Activated CD4-positive, alpha-beta T cell treated with anti-CD3 and anti-CD28 coated beads, Interleukin-2, amount 50 U/mL, for 24 hours (primary cell): ENCODE measurements at regions not wholly inside any gene's neighbourhood (a gene's known extent, or its start where the extent isn't known, plus 50 kb on each side); places are given as distances from the start of the nearest gene placed in this dataset.
"Not testable (repeated sequence)": the region's sequence is repeated elsewhere in the genome, so short reads cannot be mapped to it uniquely, and the experiment has no call there.

Experiments
- DNase-seq, 2 donors: peaks; one replicate each; pipeline ENCODE4 v3.0.0-alpha.2; 2020; ENCODE audit warnings: low read depth in 1 of 2, low spot score in 1 of 2

DNA sequence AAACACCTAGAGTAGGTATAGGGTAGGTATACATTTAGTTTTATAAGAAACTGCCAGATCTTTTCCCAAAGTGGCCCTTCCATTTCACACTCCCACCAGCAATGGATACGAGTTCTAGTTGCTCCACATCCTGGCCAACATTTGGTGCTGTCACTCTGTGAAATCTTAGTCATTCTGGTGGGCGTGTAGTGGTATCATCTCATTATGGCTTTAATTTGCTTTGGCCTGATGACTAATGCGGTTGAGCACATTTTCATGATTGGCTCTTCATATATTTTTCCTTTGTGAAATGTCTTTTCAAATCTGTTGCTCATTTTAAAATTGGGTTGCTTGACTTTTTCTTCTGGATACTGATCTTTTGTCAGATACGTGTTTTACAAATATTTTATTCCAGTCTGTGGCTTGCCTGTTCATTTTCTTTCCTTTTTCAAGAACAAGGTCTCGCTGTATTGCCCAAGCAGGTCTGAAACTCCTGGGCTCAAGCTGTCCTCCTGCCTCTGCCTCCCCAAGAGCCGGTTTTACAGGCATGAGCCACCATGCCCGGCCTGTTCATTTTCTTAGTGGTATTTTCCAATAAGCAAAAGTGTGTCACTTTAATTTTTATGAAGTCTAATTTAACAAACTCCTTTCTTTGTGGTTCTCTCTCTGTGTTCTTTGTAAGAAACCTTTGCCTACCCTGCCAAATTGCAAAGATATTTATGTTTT, 192.4 kb downstream of the SEC14L1 start:
- peak in 1 of 2 donors; percentile 63 for DNase-seq

DNA sequence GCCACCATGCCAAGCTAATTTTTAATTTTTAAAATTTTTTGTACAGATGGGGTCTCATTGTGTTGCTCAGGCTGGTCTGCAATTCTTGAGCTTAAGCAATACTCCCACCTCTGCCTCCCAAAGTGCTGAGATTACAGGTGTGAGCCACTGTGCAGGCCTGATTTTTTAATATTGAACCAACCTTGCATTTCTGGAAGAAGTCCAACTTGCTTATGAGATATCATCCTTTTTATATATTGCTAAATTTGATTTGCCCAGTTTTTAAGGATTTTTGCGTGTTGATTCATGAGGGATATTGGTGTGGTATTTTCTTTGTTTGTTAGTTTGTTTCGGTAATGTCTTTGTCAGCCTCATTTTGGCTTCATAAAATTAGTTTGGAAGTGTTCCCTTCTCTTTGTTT, 196.4 kb downstream of the SEC14L1 start:
- no peak for DNase-seq

DNA sequence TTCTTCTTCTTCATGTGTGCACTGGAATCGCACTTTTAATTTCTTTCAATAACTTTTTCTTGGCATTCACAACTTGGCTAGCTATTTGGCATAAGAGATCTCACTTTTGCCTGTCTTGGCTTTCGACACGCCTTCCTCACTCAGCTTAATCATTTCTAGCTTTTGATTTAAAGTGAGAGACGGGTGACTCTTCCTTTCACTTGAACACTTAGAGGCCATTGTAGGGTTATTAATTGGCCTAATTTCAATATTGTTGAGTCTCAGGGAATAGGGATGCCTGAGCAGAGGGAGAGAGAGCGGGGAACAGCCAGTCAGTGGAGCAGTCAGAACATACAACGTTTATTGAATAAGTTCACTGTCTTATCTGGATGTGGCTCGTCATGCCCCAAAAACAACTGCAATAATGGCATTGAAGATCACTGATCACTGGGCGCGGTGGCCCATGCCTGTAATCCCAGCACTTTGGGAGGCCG, 200.3 kb downstream of the SEC14L1 start:
- DNase-seq, result no peak

DNA sequence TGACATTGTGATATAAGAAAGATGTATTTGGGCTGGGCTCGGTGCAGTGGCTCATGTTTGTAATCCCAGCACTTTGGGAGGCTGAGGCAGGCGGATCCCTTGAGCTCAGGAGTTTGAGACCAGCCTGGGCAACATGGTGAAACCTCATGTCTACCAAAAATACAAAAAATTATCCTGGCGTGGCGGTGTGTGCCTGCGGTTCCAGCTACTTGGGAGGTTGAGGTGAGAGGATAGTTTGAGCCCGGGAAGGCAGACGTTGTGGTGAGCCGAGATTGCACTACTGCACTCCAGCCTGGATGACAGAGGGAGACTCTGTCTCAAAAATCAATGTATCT, 201.9 kb downstream of the SEC14L1 start:
- not testable (repeated sequence) for DNase-seq

DNA sequence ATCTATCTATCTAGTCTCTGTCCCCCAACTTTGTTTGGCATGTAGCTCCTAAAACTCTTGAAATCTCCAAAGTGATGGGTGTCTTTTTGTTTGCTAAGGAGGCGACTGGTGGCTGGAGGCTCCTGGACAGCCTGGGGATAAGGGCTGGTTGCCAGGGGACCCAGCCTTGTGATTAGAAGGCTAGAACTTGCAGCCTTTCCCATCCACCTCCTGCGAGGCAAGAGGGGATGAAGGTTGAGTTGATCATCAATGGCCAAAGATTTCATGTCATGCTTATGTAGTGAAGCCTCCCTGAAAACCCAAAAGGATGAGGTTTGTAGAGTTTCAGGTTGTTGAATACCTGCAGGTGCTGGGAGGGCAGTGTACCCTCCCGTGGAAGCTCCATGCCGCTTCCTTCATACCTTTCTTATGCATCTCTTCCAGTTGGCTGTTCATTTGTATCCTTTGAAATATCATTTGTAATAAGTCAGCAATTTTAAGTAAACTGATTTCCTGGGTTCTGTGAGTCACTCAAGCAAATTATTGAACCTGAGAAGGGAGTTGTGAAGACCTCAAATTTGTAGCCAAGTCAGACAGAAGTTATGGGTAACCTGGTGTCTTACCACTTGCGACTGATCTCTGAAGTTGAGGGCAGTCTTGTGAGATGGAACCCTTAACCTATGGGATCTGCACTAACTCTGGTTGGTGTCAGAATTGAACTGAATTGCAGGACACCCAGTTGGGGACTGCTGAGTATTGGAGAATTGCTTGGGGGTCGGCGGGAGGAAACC, 202.4 kb downstream of the SEC14L1 start:
- no peak for DNase-seq

DNA sequence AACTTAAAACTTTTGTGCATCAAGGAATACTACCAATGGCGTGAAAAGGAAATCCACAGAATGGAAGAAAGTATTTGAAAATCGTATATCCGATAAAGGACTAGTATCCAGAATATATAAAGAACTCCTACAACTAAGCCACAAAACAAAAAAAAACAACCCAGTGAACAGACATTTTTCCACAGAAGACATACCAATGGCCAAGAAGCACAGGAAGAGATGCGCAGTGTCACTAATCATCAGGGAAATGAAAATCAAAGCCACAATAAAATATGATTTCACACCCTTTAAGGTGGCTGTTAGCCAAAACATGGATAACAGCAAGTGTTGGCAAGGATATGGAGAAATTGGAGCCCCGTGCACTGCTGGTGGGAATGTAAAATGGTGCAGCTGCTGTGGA, 203.3 kb downstream of the SEC14L1 start:
- DNase-seq, result no peak

DNA sequence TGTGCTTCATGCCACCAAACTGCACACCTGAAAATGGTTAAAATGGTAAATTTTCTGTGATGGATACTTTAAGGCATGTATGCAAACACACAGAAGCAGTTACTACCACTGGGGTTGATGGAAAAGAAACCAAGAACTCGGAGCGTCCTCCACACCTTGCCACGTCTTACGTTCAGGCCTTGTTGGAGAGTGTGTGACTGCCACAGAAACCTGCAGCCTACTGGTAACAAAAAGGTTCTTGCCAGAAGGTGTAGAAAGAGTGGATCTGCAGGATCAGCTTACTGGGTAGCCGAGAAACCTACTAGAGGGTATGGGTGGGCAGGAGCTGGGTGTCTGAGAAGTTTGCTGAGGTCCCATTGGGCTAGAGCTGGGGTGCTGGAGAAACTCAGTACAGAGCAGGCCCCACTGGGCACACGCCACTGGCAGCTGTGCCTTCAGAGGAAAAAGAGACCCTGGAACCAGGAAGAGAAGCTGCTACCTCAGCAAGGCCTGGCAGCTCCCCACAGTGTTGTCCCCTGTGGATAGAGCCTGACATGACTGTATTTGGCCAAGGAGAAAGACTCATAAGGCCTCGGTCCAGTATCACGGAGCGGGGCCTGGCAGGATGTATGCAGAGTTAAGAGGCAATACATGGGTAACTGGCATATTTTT, 204.6 kb downstream of the SEC14L1 start:
- DNase-seq, result no peak

DNA sequence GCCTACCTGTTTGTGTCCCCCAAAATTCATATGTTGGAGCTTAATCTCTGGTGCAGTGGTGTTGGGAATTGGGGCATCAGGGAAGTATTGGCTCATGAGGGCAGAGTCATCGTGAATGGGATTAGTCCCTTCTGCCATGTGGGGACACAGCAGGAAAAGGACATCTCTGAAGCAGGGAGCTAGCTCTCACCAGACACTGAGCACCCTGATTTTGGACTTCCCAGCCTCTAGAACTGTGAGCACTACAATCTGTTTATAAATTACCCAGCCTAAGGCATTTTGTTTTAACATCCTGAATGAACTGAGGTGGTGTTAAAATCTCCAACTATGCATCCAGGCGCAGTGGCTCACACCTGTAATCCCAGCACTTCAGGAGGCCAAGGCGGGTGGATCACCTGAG, 206.0 kb downstream of the SEC14L1 start:
- DNase-seq, result no peak

DNA sequence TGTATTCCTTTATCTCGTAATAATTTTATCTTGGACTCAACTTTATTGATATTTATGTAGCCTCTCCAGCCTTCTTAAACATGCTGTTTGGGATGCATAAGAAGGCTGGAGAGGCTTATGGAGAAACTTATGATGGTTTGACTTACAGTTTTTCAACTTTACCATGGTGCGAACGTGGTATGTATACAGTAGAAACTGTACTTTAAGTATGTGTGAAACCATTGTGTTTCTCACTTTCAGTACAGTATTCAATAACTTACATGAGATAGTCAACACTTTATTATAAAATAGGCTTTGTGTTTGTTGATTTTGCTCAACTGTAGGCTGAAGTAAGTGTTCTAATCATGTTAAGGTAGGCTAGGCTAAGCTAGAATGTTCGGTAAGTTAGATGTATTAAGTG, 206.8 kb downstream of the SEC14L1 start:
- DNase-seq, result no peak

DNA sequence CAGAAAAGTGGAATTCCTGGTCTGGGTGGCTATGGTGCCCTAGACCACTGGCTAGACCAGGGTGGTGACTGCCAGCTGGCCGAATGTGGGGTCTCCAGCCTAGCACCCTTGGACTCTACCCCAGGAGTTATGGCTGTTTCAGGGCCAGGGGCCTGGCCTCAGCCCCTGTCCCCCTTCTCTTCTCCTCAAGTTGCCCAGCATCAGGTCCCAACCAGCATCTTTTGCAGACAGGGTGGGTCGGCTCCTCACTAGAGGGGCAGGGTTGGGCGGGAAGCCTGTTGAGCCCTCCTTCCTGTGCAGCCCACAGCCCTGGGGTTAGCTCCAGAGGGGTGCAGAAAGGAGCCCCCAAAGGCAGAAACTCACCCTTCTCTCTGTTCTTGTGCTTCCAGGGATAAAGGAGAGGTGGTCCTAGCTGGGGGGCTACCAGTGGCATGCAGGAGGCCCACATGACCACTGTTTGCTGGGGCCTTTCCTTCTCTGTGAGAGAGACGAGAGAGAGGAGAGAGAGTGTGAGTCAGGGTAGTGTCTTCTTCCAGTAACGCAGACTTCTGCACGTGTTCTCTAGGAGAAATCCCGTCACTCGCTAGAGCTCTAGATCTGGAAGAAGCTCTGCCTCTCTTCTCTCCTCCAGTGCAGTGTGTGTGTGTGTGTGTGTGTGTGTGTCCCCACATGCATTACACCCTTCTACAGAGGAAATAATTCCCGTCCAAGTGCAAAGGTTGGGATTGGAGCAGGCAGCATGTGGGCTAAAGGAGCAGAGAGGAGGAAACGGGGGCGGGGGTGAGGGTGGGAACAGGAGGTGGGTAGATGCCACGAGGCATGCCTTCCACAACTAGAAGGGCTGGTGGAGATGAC, 209.4 kb downstream of the SEC14L1 start:
- no peak for DNase-seq

DNA sequence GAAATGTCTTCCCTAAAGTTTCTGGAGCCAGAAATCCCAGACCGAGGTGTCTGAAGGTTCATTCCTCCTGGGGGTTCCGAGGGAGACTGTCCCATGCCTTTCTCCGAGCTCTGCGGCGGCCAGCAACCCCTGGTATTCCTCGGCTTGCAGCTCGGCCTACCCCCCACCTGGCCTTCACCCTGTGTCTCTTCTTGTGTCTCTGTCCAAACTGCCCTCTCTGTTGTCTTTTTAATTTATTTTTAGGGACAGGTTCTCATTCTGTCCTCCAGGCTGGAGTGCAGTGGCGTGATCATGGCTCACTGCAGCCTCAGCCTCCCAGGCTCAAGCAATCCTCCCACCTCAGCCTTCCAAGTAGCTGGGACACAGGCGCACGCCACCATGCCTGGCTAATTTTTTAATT, 211.7 kb downstream of the SEC14L1 start:
- DNase-seq, result no peak

DNA sequence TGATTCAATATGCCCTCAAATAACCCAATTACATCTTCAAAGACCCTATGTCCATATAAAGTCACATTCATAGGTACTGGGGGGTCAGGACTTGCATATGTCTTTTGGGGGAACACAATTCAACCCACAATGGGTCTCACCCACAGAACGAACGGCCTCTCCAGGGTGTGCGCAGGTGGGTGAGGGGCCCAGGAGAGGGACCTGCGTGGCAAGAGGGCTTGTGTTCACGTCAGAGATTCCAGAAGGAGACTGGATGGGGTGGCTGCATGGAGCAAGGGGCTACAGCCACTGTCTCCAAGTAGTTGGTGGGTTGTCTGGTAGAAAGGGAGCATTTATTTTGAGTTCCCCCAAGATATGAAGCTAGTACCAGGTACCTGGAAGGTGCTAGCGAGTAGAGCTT, 212.2 kb downstream of the SEC14L1 start:
- DNase-seq, result no peak

DNA sequence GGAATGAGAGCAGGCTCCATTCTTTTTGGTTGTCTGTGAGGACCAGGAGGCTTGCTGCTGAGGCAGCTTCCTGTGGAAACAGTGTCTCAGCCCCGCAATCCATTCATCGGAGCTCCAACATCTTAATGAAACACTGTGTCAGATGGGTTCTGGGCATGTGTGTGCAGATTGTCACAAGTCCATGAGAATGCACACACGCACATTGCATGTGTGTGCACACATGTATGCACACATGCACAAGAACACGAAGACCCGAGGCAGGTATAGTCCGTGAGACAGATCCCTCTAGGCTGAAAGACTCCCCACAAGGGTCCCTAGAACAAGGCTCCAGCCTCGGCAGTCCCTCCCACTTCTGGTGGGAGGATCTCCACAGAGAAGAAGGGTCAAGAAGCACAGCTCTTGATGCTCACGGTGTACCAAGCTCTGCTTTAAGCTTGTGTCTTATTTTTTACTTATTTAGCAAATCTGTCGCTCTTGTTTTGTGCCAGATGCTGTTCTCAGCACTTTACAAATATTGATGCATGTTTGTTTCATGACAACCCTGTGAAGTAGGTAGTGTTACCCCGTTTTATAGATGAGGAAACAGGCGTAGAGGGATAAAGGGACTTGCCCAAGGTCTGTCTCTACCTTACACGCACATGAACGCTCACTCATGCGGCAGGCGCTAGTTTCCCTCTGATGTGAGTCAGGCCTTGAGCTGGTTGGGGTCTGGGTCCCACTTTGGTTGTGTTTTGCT, 213.1 kb downstream of the SEC14L1 start:
- no peak for DNase-seq

DNA sequence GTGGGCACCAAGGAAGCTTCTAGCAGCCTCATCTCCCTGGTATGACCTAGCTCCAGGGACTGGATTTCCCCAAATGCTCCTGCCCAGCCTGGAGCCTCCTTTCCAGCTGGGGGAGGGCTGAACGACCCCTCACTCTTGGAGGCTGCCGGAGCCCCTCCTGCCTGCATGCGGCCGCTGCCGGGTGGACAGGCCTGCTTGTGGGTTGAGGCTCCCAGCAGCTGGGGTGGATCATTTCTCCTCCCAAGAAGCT, 213.6 kb downstream of the SEC14L1 start:
- DNase-seq, result no peak

DNA sequence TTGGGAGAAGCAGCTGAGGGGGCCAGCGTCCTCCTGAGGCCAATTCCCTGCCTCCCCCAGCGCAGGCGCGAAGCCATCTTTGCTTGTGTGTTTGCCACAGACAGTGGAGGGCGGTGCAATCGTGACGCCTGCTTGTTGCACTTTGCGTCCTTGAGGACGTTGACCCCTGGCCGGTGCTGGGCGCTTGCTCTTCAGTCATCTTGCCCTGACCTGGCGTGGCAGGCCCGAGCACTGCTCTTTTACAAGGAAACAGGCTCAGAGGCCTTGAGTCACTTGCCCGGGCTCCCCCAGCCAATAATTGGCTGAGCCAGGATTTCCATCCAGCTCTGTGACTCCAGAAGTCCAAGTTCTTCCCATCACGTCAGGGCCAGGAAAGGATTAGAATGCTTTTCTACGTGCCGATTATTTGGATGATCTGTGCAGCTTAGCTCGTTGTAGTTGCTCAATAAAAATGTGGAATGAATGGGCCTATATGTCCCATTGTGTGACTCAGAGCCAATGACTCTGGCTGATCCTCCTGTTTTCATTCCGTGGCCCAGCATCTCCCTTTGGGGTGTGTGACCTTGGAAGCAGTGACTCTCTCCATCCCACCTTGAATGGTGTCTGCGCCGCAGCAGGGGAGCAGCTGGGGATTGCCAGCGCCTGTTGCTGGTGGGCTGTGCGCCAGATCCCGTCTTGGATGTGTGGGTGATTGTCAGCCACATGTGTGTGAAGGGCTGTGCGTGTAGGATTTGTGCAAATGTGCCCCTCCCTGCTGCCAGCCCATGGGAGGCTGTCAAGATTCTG, 214.1 kb downstream of the SEC14L1 start:
- DNase-seq, result no peak

DNA sequence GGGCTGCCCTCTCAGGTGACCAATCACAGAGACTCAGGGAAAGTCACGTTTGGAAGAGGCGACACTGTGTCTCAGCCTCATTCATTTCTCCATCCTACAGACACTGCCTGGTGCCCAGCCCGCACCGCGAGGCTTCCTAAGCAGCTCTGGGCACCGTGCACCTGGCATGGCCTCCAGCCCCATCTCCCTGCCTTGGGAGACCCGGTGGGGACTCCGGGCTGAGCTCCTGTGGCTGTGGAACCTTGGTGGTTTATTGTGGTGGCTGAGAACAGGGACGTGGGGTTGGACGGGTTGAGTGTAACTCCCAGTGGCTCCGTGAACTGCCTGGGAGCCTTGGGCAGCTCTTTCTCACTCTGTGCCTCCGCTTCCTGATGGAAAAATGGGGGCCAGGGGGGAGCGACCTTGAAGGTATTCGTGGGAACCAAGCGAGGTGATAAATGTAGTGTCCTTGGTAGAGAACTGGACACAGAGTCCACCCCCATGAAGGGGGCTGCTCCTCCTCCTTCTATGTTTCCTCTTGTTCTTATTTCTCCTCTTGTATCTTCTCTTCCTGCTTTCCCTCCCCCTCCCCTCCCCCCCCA, 215.4 kb downstream of the SEC14L1 start:
- DNase-seq, result no peak

DNA sequence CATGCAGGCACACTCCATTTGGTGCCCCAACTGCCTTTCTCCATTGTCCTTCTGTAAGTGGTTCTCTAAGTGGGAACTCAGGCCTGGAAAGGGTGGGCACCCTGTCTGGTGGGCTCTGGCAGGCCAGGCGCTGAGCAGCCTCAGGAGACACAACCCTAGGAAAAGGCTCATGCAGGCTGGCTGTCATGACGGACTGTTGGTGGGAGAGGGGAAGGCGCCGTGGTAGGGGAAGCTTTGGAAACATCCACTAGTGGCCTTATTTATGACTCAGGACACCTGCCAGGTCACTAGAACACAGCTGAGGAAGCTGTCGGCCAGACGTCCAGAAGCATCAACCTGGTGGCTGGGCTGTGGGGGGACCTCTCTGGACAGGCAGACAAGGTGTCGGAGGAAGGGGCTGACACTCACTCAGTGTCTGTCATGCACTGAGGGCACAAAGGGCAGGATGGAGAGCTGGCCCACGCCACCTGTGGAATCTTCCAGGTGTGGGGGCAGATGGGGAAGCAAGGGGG, 216.0 kb downstream of the SEC14L1 start:
- DNase-seq, result no peak

DNA sequence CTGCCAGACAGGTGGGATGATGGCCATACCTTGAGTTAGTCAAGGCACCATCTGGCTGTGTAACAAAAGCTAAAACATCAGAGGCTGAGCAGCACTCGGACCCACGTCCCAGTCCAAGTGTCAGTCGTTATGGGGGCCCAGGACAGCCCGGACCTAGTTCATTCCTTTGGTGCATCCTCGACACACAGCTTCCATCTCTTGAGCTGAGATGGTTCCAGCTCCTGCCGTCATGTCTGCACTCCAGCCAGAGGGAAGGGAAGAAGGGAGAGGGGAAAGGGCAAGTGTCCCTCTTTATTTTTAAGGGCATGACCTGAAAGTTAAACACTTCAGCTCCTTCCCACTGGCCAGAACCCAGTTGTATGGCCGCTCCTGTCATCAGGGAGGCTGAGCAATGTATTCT, 218.0 kb downstream of the SEC14L1 start:
- DNase-seq, result no peak

DNA sequence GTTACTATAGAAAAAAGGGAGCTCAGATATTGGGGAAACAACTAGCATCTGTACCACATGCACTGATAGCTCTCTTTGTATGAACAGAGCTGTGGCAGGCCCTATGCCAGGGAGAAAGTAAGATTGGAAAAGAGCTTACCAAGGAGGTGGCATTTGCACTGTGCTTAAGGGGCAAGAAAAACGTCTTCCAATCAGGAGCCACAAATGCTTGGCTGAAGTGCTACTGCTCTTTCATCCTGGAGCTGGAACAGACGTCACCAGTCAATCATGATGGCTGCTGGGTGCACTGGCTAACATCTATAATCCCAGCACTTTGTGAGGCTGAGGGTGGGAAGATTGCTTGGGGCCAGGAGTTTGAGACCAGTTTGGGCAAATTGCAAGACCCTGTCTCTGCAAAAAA, 218.5 kb downstream of the SEC14L1 start:
- no peak for DNase-seq
